WTC11 (cell line): ENCODE measurements at regions not wholly inside any gene's neighbourhood (a gene's known extent, or its start where the extent isn't known, plus 50 kb on each side); places are given as distances from the start of the nearest gene placed in this dataset.

ENCODE experiments used
- ATAC-seq: fragments of 200-7000 bp; cut with Tn5 transposase; 2 replicates; pipeline ENCODE4 v1.10.0; 2021; ENCODE audit warnings: mild to moderate bottlenecking, moderate library complexity
- CTCF ChIA-PET: fragments of 300-600 bp; sonication (Branson Sonifier 250); formaldehyde crosslinking; loops from one replicate; lab custom pipeline; 2021; ENCODE audit warnings: antibody characterized with exemption; lab: Charles Lee
- POLR2A ChIA-PET: fragments of 350-600 bp; sonication (Branson Sonifier 250); formaldehyde crosslinking; loops from one replicate; lab custom pipeline; 2021; ENCODE audit warnings: antibody characterized with exemption; lab: Charles Lee
- DNase-seq: peaks from one replicate; pipeline ENCODE4 v3.0.0; 2021; ENCODE audit warnings: low spot score
- H3K27ac Mint-ChIP-seq: 2 replicates; pipeline ENCODE4 v1.8.0; 2021; ENCODE audit warnings: mixed read lengths
- H3K27me3 Mint-ChIP-seq: 2 replicates; pipeline ENCODE4 v1.8.0; 2021; ENCODE audit warnings: low read depth, mild to moderate bottlenecking, moderate library complexity, mixed read lengths
- H3K36me3 Mint-ChIP-seq: 2 replicates; pipeline ENCODE4 v1.8.0; 2021; ENCODE audit warnings: mixed read lengths
- H3K4me1 Mint-ChIP-seq: 2 replicates; pipeline ENCODE4 v1.8.0; 2022; ENCODE audit warnings: mixed read lengths
- H3K4me3 Mint-ChIP-seq: 2 replicates; pipeline ENCODE4 v1.8.0; 2021; ENCODE audit warnings: mild to moderate bottlenecking, moderate library complexity, mixed read lengths
- H3K9me3 Mint-ChIP-seq: 2 replicates; pipeline ENCODE4 v1.8.0; 2021; ENCODE audit warnings: mixed read lengths
- FOXK1 ChIP-seq: sonication (generic); formaldehyde crosslinking; IDR thresholded peaks from 2 replicates; pipeline ENCODE4 v1.8.0; 2022; ENCODE audit warnings: mild to moderate bottlenecking, moderate library complexity, missing genetic modification reagents
- GRHL2 ChIP-seq: fragments of 250-450 bp; sonication (Bioruptor Pico); IDR thresholded peaks from 2 replicates; pipeline ENCODE4 v1.8.0; 2022; ENCODE audit warnings: mild to moderate bottlenecking, moderate library complexity; ENCODE audit not compliant: insufficient replicate concordance, severe bottlenecking
- HMGA2 ChIP-seq: fragments of 250-450 bp; sonication (Bioruptor Pico); IDR thresholded peaks from 2 replicates; pipeline ENCODE4 v1.4.0; 2021; ENCODE audit warnings: mild to moderate bottlenecking, moderate library complexity
- KAT7 ChIP-seq: sonication (generic); formaldehyde crosslinking; IDR thresholded peaks from 2 replicates; pipeline ENCODE4 v1.8.1; 2023; ENCODE audit warnings: missing genetic modification reagents, mild to moderate bottlenecking, borderline replicate concordance
- MXD4 ChIP-seq: fragments of 250-450 bp; sonication (Bioruptor Pico); IDR thresholded peaks from 2 replicates; pipeline ENCODE4 v1.8.0; 2021; ENCODE audit warnings: mild to moderate bottlenecking, moderate library complexity, borderline replicate concordance
- NR1H2 ChIP-seq: sonication (generic); formaldehyde crosslinking; IDR thresholded peaks from 2 replicates; pipeline ENCODE4 v1.9.0; 2021; ENCODE audit warnings: mild to moderate bottlenecking, moderate library complexity, missing genetic modification reagents
- NR2C2 ChIP-seq: sonication (generic); formaldehyde crosslinking; IDR thresholded peaks from 2 replicates; pipeline ENCODE4 v1.8.0; 2022; ENCODE audit warnings: mild to moderate bottlenecking, missing genetic modification reagents
- SMAD4 ChIP-seq: sonication (generic); formaldehyde crosslinking; IDR thresholded peaks from 2 replicates; pipeline ENCODE4 v1.8.0; 2022; ENCODE audit warnings: mild to moderate bottlenecking, missing genetic modification reagents
- ZNF121 ChIP-seq: sonication (generic); formaldehyde crosslinking; IDR thresholded peaks from 2 replicates; pipeline ENCODE4 v1.8.0; 2023; ENCODE audit warnings: missing genetic modification reagents
- ZNF232 ChIP-seq: sonication (generic); formaldehyde crosslinking; IDR thresholded peaks from 2 replicates; pipeline ENCODE4 v1.8.0; 2022; ENCODE audit warnings: mild to moderate bottlenecking, missing genetic modification reagents
- ZNF263 ChIP-seq: sonication (generic); formaldehyde crosslinking; IDR thresholded peaks from 2 replicates; pipeline ENCODE4 v1.8.1; 2022; ENCODE audit warnings: low read depth, mild to moderate bottlenecking, moderate library complexity, missing genetic modification reagents
- ZNF423 ChIP-seq: fragments of 250-450 bp; sonication (Bioruptor Pico); IDR thresholded peaks from 2 replicates; pipeline ENCODE4 v2.1.2; 2022; ENCODE audit warnings: mild to moderate bottlenecking, moderate library complexity
- TF ChIP-seq, protein P1 (sequence below): sonication (generic); formaldehyde crosslinking; IDR thresholded peaks from 2 replicates; pipeline ENCODE4 v1.8.1; 2022; ENCODE audit warnings: mild to moderate bottlenecking, missing genetic modification reagents, moderate library complexity, borderline replicate concordance
- TF ChIP-seq, protein P2 (sequence below): fragments of 250-450 bp; sonication (Bioruptor Pico); IDR thresholded peaks from 2 replicates; pipeline ENCODE4 v2.1.2; 2022; ENCODE audit warnings: mild to moderate bottlenecking, moderate library complexity
- TF ChIP-seq, protein P3 (sequence below): sonication (generic); formaldehyde crosslinking; IDR thresholded peaks from 2 replicates; pipeline ENCODE4 v1.8.0; 2022; ENCODE audit warnings: mild to moderate bottlenecking, missing genetic modification reagents
- TF ChIP-seq, protein P4 (sequence below): sonication (generic); formaldehyde crosslinking; IDR thresholded peaks from 2 replicates; pipeline ENCODE4 v1.8.1; 2023; ENCODE audit warnings: mild to moderate bottlenecking, missing genetic modification reagents
- TF ChIP-seq, protein P5 (sequence below): sonication (generic); formaldehyde crosslinking; IDR thresholded peaks from 2 replicates; pipeline ENCODE4 v1.8.0; 2022; ENCODE audit warnings: mild to moderate bottlenecking, missing genetic modification reagents
- TF ChIP-seq, protein P6 (sequence below): fragments of 250-450 bp; sonication (Bioruptor Pico); IDR thresholded peaks from 2 replicates; pipeline ENCODE4 v1.9.0; 2021; ENCODE audit warnings: mild to moderate bottlenecking

DNA sequence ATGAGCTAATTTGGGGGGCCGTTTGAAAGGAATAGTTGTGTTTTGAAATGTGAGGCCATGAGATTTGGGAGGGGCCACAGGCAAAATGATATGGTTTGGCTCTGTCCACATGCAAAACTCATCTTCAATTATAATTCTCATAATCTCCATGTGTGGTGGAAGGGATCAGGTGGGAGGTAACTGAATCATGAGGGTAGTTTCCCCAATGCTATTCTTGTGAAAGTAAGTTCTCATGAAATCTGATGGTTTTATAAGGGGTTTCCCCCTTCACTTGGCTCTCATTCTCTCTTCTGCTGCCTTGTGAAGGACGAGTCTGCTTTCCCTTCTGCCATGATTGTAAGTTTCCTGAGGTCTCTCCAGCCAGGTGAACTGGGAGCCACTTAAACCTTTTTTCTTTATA lies 490.8 kb upstream of the GRM3 start:
- ATAC-seq = no peak
- Mint-ChIP-seq H3K36me3 (no peaks in the 10 kb centered on the region), H3K27ac (no peak overlapping the region), H3K9me3 (peaks cover 4% of the 10 kb centered on the region; the same call in 1 of the 2 replicates), H3K4me3 (no peak overlapping the region), H3K27me3 (no peaks in the 10 kb centered on the region), H3K4me1 (no peaks in the 10 kb centered on the region)
- TF ChIP-seq GRHL2 (CRISPR knock-in tag) = no peak
- no peak for TF ChIP-seq ZNF232 (CRISPR knock-in tag)
- no peak for DNase-seq
- POLR2A ChIA-PET = no interaction called here
- CTCF ChIA-PET = interaction anchor here (1.0 kb wide), 1 partner anchor 317 kb away, joined by 3 read pairs; no protein-coding TSS in a partner anchor

DNA sequence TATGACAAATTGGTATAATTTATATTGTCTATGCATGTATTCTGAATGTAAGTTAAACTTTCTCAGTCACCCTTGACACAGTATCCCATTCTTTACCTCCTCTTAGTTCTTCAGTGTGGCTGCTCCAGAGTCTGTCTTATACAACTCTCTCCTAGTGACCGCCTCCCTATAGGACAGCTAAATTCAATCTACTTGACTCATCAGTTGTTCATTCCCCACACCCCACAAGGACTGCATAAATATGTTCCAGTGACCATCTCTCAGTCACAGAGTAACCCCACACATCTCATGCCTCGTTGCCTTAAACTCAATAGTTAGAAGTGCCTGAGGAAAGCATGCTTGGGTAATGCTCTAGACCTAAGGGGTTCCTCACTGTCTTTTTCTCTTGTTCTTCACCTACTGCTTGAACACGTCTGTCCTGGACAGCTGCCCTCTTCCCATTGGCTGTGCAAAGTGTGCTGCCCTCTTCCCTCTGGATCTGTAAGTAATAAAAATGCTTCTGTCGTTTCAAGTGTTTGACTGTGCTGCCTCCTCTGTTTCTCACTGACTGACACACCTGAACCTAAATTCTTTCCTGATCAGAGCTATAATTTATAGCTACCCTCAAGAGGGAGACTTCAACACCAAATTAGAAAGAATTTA lies 494.6 kb upstream of the GRM3 start:
- CTCF ChIA-PET = interaction anchor here (0.6 to 2.3 kb wide), 3 partner anchors 251 to 320 kb away, joined by 3 to 11 read pairs (median 6); no protein-coding TSS in a partner anchor
- no peak overlapping the region for H3K27ac Mint-ChIP-seq
- TF ChIP-seq, protein P1, sequence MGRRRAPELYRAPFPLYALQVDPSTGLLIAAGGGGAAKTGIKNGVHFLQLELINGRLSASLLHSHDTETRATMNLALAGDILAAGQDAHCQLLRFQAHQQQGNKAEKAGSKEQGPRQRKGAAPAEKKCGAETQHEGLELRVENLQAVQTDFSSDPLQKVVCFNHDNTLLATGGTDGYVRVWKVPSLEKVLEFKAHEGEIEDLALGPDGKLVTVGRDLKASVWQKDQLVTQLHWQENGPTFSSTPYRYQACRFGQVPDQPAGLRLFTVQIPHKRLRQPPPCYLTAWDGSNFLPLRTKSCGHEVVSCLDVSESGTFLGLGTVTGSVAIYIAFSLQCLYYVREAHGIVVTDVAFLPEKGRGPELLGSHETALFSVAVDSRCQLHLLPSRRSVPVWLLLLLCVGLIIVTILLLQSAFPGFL (CRISPR knock-in tag) = no peak
- TF ChIP-seq, protein P2, sequence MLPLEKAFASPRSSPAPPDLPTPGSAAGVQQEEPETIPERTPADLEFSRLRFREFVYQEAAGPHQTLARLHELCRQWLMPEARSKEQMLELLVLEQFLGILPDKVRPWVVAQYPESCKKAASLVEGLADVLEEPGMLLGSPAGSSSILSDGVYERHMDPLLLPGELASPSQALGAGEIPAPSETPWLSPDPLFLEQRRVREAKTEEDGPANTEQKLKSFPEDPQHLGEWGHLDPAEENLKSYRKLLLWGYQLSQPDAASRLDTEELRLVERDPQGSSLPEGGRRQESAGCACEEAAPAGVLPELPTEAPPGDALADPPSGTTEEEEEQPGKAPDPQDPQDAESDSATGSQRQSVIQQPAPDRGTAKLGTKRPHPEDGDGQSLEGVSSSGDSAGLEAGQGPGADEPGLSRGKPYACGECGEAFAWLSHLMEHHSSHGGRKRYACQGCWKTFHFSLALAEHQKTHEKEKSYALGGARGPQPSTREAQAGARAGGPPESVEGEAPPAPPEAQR (CRISPR knock-in tag) = no peak
- TF ChIP-seq SMAD4 (no peak), NR1H2 (CRISPR knock-in tag) (no peak), ZNF423 (no peak), KAT7 (CRISPR knock-in tag) (no peak), FOXK1 (CRISPR knock-in tag) (no peak), ZNF121 (no peak), ZNF263 (no peak), HMGA2 (CRISPR knock-in tag) (no peak), GRHL2 (CRISPR knock-in tag) (no peak), MXD4 (no peak), NR2C2 (no peak)
- TF ChIP-seq, protein P3, sequence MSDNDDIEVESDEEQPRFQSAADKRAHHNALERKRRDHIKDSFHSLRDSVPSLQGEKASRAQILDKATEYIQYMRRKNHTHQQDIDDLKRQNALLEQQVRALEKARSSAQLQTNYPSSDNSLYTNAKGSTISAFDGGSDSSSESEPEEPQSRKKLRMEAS (CRISPR knock-in tag) = no peak
- TF ChIP-seq, protein P4, sequence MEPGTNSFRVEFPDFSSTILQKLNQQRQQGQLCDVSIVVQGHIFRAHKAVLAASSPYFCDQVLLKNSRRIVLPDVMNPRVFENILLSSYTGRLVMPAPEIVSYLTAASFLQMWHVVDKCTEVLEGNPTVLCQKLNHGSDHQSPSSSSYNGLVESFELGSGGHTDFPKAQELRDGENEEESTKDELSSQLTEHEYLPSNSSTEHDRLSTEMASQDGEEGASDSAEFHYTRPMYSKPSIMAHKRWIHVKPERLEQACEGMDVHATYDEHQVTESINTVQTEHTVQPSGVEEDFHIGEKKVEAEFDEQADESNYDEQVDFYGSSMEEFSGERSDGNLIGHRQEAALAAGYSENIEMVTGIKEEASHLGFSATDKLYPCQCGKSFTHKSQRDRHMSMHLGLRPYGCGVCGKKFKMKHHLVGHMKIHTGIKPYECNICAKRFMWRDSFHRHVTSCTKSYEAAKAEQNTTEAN = no peak
- TF ChIP-seq, protein P5, sequence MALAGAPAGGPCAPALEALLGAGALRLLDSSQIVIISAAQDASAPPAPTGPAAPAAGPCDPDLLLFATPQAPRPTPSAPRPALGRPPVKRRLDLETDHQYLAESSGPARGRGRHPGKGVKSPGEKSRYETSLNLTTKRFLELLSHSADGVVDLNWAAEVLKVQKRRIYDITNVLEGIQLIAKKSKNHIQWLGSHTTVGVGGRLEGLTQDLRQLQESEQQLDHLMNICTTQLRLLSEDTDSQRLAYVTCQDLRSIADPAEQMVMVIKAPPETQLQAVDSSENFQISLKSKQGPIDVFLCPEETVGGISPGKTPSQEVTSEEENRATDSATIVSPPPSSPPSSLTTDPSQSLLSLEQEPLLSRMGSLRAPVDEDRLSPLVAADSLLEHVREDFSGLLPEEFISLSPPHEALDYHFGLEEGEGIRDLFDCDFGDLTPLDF (CRISPR knock-in tag) = no peak
- TF ChIP-seq, protein P6, sequence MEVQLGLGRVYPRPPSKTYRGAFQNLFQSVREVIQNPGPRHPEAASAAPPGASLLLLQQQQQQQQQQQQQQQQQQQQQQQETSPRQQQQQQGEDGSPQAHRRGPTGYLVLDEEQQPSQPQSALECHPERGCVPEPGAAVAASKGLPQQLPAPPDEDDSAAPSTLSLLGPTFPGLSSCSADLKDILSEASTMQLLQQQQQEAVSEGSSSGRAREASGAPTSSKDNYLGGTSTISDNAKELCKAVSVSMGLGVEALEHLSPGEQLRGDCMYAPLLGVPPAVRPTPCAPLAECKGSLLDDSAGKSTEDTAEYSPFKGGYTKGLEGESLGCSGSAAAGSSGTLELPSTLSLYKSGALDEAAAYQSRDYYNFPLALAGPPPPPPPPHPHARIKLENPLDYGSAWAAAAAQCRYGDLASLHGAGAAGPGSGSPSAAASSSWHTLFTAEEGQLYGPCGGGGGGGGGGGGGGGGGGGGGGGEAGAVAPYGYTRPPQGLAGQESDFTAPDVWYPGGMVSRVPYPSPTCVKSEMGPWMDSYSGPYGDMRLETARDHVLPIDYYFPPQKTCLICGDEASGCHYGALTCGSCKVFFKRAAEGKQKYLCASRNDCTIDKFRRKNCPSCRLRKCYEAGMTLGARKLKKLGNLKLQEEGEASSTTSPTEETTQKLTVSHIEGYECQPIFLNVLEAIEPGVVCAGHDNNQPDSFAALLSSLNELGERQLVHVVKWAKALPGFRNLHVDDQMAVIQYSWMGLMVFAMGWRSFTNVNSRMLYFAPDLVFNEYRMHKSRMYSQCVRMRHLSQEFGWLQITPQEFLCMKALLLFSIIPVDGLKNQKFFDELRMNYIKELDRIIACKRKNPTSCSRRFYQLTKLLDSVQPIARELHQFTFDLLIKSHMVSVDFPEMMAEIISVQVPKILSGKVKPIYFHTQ = no peak
- ATAC-seq (no peak), DNase-seq (no peak)
- POLR2A ChIA-PET = no interaction called here
- H3K9me3 Mint-ChIP-seq = peaks cover 4% of the 10 kb centered on the region; the same call in 1 of the 2 replicates
- H3K36me3 Mint-ChIP-seq = no peaks in the 10 kb centered on the region
- no peaks in the 10 kb centered on the region for H3K27me3 Mint-ChIP-seq
- no peak overlapping the region for H3K4me3 Mint-ChIP-seq
- no peaks in the 10 kb centered on the region for H3K4me1 Mint-ChIP-seq
